IMR-90 (cell line): ENCODE measurements at regions not wholly inside any gene's neighbourhood (a gene's known extent, or its start where the extent isn't known, plus 50 kb on each side); places are given as distances from the start of the nearest gene placed in this dataset.

ENCODE experiments used
- BHLHE40 ChIP-seq: fragments of 150-350 bp; IDR thresholded peaks from 2 replicates; pipeline ENCODE4 v1.6.1; 2016; ENCODE audit warnings: mild to moderate bottlenecking, low read depth, low read length
- CEBPB ChIP-seq: IDR thresholded peaks from 2 replicates; pipeline ENCODE4 v1.6.1; 2012; ENCODE audit warnings: low read depth, low read length, improper control_type of control experiment
- CHD1 ChIP-seq: IDR thresholded peaks from 2 replicates; pipeline ENCODE4 v1.6.1; 2012; ENCODE audit warnings: low read depth, low read length, improper control_type of control experiment
- FOS ChIP-seq: fragments of 150-350 bp; IDR thresholded peaks from 2 replicates; pipeline ENCODE4 v1.6.1; 2016; ENCODE audit warnings: low read depth, low read length
- MAFK ChIP-seq: IDR thresholded peaks from 2 replicates; pipeline ENCODE4 v1.6.1; 2012; ENCODE audit warnings: low read depth, low read length, improper control_type of control experiment
- MAZ ChIP-seq: IDR thresholded peaks from 2 replicates; pipeline ENCODE4 v1.6.1; 2012; ENCODE audit warnings: low read depth, mild to moderate bottlenecking, low read length, improper control_type of control experiment, moderate library complexity, borderline replicate concordance
- MXI1 ChIP-seq: IDR thresholded peaks from 2 replicates; pipeline ENCODE4 v1.6.1; 2012; ENCODE audit warnings: low read depth, mild to moderate bottlenecking, low read length, moderate library complexity, borderline replicate concordance
- NFE2L2 ChIP-seq: fragments of 150-350 bp; IDR thresholded peaks from 2 replicates; pipeline ENCODE4 v1.6.1; 2016; ENCODE audit warnings: low read depth, mild to moderate bottlenecking, low read length
- POLR2A ChIP-seq: IDR thresholded peaks from 2 replicates; pipeline ENCODE4 v1.6.1; 2012; ENCODE audit warnings: mild to moderate bottlenecking, low read depth, low read length
- RAD21 ChIP-seq: IDR thresholded peaks from 2 replicates; pipeline ENCODE4 v1.6.1; 2012; ENCODE audit warnings: low read length, improper control_type of control experiment
- SMC3 ChIP-seq: fragments of 150-350 bp; IDR thresholded peaks from 2 replicates; pipeline ENCODE4 v1.6.1; 2016; ENCODE audit warnings: low read depth, mild to moderate bottlenecking, antibody characterized with exemption, low read length, moderate library complexity
- TF ChIP-seq, protein P1 (sequence below): fragments of 150-350 bp; IDR thresholded peaks from 2 replicates; pipeline ENCODE4 v1.6.1; 2016; ENCODE audit warnings: low read depth, mild to moderate bottlenecking, low read length, moderate library complexity, borderline replicate concordance
- TF ChIP-seq, protein P2 (sequence below): conservative IDR thresholded peaks from 2 replicates; pipeline ENCODE4 v1.5.1; 2012; ENCODE audit warnings: mild to moderate bottlenecking, low read depth, low read length, improper control_type of control experiment
- TF ChIP-seq, protein P3 (sequence below): fragments of 150-350 bp; IDR thresholded peaks from 2 replicates; pipeline ENCODE4 v1.6.1; 2017; ENCODE audit warnings: mild to moderate bottlenecking, antibody characterized with exemption, low read length, low read depth

DNA sequence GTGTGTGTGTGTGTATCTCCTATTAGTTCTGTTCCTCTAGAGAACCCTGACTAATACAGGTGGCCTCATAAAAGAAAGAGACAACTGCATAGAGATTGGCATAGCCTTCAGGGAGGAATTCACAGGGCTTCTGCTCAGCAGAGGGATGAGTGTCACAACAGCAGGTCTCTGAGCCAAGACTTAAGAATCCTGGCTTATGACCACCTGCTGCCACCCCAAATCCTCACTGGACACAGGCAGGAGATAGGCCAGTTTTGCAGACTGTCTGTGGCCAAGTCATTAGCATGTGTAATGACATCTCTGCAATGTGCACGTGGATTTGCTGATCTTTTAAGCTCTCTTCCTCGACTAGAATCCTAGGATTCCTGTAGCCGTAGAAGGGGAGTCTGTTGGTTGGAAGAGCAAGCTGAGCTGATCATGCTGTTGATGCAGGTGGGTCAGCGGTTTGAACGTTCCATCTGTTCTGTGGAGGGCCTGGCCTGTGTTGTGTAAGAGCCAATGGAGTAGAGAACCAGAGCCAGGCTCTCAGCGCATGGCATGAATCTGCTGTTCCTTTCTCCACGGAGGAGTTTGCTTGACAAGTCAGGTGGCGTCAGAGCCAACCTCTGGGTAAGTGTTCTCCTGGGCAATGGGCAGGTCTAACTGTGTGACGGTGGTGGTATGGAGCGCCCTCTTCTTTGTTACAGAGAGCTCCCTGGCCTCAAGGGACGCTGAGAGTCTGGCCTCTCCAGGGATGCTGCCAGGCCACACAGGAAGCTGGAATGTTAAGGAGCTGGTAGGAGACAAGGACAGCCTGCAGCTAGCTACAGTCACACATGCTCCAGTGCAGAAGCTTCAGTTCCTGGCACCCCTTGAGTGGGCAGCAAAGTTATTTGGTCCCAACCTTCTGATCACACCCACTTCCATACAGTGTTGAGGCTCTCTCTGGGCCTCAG, 503.1 kb downstream of the FOXO1 start:
- TF ChIP-seq, protein P1, sequence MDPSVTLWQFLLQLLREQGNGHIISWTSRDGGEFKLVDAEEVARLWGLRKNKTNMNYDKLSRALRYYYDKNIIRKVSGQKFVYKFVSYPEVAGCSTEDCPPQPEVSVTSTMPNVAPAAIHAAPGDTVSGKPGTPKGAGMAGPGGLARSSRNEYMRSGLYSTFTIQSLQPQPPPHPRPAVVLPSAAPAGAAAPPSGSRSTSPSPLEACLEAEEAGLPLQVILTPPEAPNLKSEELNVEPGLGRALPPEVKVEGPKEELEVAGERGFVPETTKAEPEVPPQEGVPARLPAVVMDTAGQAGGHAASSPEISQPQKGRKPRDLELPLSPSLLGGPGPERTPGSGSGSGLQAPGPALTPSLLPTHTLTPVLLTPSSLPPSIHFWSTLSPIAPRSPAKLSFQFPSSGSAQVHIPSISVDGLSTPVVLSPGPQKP: no peak
- TF ChIP-seq, protein P2, sequence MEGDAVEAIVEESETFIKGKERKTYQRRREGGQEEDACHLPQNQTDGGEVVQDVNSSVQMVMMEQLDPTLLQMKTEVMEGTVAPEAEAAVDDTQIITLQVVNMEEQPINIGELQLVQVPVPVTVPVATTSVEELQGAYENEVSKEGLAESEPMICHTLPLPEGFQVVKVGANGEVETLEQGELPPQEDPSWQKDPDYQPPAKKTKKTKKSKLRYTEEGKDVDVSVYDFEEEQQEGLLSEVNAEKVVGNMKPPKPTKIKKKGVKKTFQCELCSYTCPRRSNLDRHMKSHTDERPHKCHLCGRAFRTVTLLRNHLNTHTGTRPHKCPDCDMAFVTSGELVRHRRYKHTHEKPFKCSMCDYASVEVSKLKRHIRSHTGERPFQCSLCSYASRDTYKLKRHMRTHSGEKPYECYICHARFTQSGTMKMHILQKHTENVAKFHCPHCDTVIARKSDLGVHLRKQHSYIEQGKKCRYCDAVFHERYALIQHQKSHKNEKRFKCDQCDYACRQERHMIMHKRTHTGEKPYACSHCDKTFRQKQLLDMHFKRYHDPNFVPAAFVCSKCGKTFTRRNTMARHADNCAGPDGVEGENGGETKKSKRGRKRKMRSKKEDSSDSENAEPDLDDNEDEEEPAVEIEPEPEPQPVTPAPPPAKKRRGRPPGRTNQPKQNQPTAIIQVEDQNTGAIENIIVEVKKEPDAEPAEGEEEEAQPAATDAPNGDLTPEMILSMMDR: no peak
- no peak for TF ChIP-seq POLR2A
- no peak for TF ChIP-seq RAD21
- no peak for TF ChIP-seq CHD1
- no peak for TF ChIP-seq BHLHE40
- TF ChIP-seq CEBPB: no peak
- TF ChIP-seq, protein P3, sequence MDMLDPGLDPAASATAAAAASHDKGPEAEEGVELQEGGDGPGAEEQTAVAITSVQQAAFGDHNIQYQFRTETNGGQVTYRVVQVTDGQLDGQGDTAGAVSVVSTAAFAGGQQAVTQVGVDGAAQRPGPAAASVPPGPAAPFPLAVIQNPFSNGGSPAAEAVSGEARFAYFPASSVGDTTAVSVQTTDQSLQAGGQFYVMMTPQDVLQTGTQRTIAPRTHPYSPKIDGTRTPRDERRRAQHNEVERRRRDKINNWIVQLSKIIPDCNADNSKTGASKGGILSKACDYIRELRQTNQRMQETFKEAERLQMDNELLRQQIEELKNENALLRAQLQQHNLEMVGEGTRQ: no peak
- TF ChIP-seq NFE2L2: no peak
- TF ChIP-seq MAZ: no peak
- TF ChIP-seq FOS: no peak
- TF ChIP-seq MXI1: no peak
- TF ChIP-seq MAFK: no peak
- TF ChIP-seq SMC3: no peak
